BLaER1 (cell line): ENCODE measurements at regions not wholly inside any gene's neighbourhood (a gene's known extent, or its start where the extent isn't known, plus 50 kb on each side); places are given as distances from the start of the nearest gene placed in this dataset.

Source experiments
- H3K27ac ChIP-seq: shearing (Covaris generic); formaldehyde crosslinking; 2 replicates; pipeline ENCODE4 v1.8.1; 2022
- H3K27me3 ChIP-seq: shearing (Covaris generic); formaldehyde crosslinking; 2 replicates; pipeline ENCODE4 v1.8.1; 2022
- H3K36me3 ChIP-seq: shearing (Covaris generic); formaldehyde crosslinking; 2 replicates; pipeline ENCODE4 v1.8.1; 2022
- H3K4me1 ChIP-seq: shearing (Covaris generic); formaldehyde crosslinking; 2 replicates; pipeline ENCODE4 v1.8.1; 2022
- H3K4me2 ChIP-seq: shearing (Covaris generic); formaldehyde crosslinking; 2 replicates; pipeline ENCODE4 v1.8.1; 2022
- H3K4me3 ChIP-seq: shearing (Covaris generic); formaldehyde crosslinking; 2 replicates; pipeline ENCODE4 v1.8.1; 2022
- H3K9ac ChIP-seq: shearing (Covaris generic); formaldehyde crosslinking; 2 replicates; pipeline ENCODE4 v1.8.1; 2022
- H3K9me3 ChIP-seq: shearing (Covaris generic); formaldehyde crosslinking; 2 replicates; pipeline ENCODE4 v1.8.1; 2022
- H4K20me1 ChIP-seq: shearing (Covaris generic); formaldehyde crosslinking; 2 replicates; pipeline ENCODE4 v1.8.1; 2022
- Cebpa-rat ChIP-seq: shearing (Covaris generic); IDR thresholded peaks from 2 replicates; pipeline ENCODE4 v1.8.1; 2022

DNA sequence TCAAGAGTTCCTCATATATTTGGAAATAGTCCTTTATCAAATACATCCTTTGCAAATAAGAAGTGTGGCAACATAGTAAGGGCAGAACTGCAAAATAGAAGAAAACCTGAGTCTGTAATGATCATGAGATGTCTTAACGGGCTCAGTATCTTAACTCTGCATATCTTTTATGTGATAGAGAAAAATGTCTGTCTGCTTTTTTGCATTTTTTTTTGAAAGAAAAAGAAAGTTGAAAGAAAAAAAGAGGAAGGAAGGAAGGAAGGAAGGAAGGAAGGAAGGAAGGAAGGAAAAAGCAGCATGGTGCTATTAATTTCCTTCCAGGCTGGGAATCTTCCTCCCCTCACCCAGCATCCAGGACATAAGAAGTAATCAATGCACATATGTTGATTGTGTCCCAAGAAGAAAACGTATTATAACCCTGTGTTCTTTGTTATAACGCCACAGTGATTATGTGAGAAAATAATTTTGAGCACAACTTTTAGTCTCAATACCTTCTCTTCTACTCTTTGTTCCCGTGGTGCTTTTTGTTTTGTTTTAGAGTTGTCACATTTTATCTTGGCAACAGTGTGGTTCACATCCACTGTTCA lies 58.7 kb upstream of the PCSK2 start:
- no peak for TF ChIP-seq Cebpa-rat
- H3K36me3 ChIP-seq, result no peaks in the 10 kb centered on the region

GRCh38 chr20:17169585-17170136 lies 57.2 kb upstream of the PCSK2 start:
- H3K4me2 ChIP-seq, result peak overlapping the region; percentile 1; the same call in 1 of the 2 replicates

More for the DNA sequence above, 58.7 kb upstream of the PCSK2 start:
- H3K27me3 ChIP-seq, result no peaks in the 10 kb centered on the region; the same call in 1 of the 2 replicates
- H3K27ac ChIP-seq, result no peak overlapping the region
- peaks cover 12% of the 10 kb centered on the region for H3K4me1 ChIP-seq
- H4K20me1 ChIP-seq, result no peaks in the 10 kb centered on the region
- H3K9ac ChIP-seq, result no peak overlapping the region
- no peak overlapping the region for H3K4me2 ChIP-seq
- no peak overlapping the region for H3K4me3 ChIP-seq
- no peaks in the 10 kb centered on the region for H3K9me3 ChIP-seq

GRCh38 chr20:17171746-17172280 lies 55.0 kb upstream of the PCSK2 start:
- Histone ChIP-seq H3K27ac (no peak overlapping the region), H3K27me3 (no peaks in the 10 kb centered on the region), H3K9ac (no peak overlapping the region), H4K20me1 (no peaks in the 10 kb centered on the region), H3K9me3 (no peaks in the 10 kb centered on the region), H3K4me1 (peaks cover 12% of the 10 kb centered on the region), H3K4me2 (no peak overlapping the region), H3K36me3 (no peaks in the 10 kb centered on the region), H3K4me3 (no peak overlapping the region)
- no peak for TF ChIP-seq Cebpa-rat

More at GRCh38 chr20:17169585-17170136, 57.2 kb upstream of the PCSK2 start:
- Histone ChIP-seq H4K20me1 (no peaks in the 10 kb centered on the region), H3K4me3 (no peak overlapping the region), H3K27me3 (no peaks in the 10 kb centered on the region; the same call in 1 of the 2 replicates), H3K9ac (no peak overlapping the region), H3K4me1 (peaks cover 12% of the 10 kb centered on the region), H3K36me3 (no peaks in the 10 kb centered on the region), H3K27ac (no peak overlapping the region), H3K9me3 (no peaks in the 10 kb centered on the region)
- no peak for TF ChIP-seq Cebpa-rat

DNA sequence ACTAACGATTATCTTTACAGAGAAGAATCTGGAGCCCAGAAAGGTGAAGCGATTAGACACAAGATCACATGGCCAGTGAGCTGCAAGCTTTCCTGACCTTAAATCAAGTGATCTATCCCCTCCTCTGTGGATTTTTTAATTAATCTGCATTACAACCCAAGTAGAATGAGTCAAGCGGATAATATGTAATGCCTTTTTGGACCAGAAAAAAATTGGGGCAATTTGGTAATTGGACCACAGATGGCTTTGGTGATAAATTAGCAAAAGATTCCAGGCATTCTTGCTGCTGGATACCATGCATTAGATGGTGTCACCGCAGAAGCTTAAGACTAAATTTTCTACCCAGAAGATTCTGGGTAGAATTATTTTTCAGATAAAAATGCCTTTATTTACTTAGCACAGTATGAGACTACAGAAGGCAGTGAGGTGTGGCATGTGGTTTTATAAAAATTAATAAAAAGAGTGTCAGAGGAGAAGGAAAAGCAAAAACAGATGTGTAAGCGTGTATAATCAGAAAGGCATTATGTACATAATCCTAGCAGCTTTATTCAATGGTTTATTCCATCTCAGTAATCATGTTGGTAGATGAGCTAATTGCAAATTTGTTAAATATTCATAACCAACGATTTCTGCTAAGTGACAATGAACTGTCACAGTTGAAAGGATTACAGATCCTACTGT lies 53.9 kb upstream of the PCSK2 start:
- Histone ChIP-seq H4K20me1 (no peaks in the 10 kb centered on the region), H3K4me3 (no peak overlapping the region), H3K27ac (no peak overlapping the region), H3K9ac (no peak overlapping the region), H3K4me1 (peaks cover 12% of the 10 kb centered on the region), H3K27me3 (no peaks in the 10 kb centered on the region), H3K36me3 (no peaks in the 10 kb centered on the region), H3K9me3 (no peaks in the 10 kb centered on the region), H3K4me2 (no peak overlapping the region)
- TF ChIP-seq Cebpa-rat, result no peak
